ENCODE measurements at regions not wholly inside any gene's neighbourhood (a gene's known extent, or its start where the extent isn't known, plus 50 kb on each side); places are given as distances from the start of the nearest gene placed in this dataset.

GRCh38 chr5:63141591-63141990 lies 563.0 kb downstream of the LRRC70 start:
- Histone ChIP-seq H3K4me2 (ENCODE audit: low read depth, low read length) (no peak overlapping the region), H2BK15ac (ENCODE audit: low read depth, low read length) (no peak overlapping the region), H3K9me3 (ENCODE audit: control insufficient read depth, insufficient read depth, low read length) (no peaks in the 10 kb centered on the region), H2BK20ac (ENCODE audit: low read depth, low read length) (no peak overlapping the region), H3K27ac (ENCODE audit: insufficient read depth, low read length) (no peak overlapping the region), H3K56ac (ENCODE audit: extremely low read depth, insufficient read depth, low read length) (no peak overlapping the region), H4K20me1 (ENCODE audit: insufficient read depth, low read length) (no peaks in the 10 kb centered on the region), H3K4ac (ENCODE audit: low read depth, low read length) (no peak overlapping the region), H3K79me1 (ENCODE audit: low read depth in 1 of 2, low read length in 2 of 2) (no peaks in the 10 kb centered on the region), H3K23ac (ENCODE audit: low read depth, low read length) (no peak overlapping the region), H2BK120ac (ENCODE audit: low read depth, low read length) (no peak overlapping the region), H4K91ac (ENCODE audit: insufficient read depth, low read depth, low read length) (no peak overlapping the region), H3K4me1 (ENCODE audit: control insufficient read depth, insufficient read depth, low read length) (no peaks in the 10 kb centered on the region), H3K9me1 (ENCODE audit: insufficient read depth, low read length) (no peaks in the 10 kb centered on the region), H3K14ac (replicated peaks; ENCODE audit: low read depth, low read length) (no peak overlapping the region), H2AFZ (replicated peaks; ENCODE audit: low read length, poor library complexity) (no peak overlapping the region), H2AK5ac (ENCODE audit: low read depth, low read length) (no peak overlapping the region), H3K36me3 (ENCODE audit: control insufficient read depth, insufficient read depth, low read length) (no peaks in the 10 kb centered on the region), H3K18ac (ENCODE audit: low read depth, low read length) (no peak overlapping the region), H3K27me3 (ENCODE audit: control insufficient read depth, insufficient read depth, low read length) (no peaks in the 10 kb centered on the region), H2BK5ac (ENCODE audit: low read depth, low read length, poor library complexity, severe bottlenecking) (no peak overlapping the region), H4K8ac (ENCODE audit: low read depth in 2 of 2, low read length in 2 of 2) (no peak overlapping the region), H4K5ac (ENCODE audit: low read depth, low read length) (no peak overlapping the region), H2AK9ac (replicated peaks; ENCODE audit: low read depth, low read length, poor library complexity) (no peak overlapping the region), H3K9ac (ENCODE audit: low read depth, low read length) (no peak overlapping the region), H3K4me3 (ENCODE audit: insufficient read depth, low read depth, low read length) (no peak overlapping the region)
- DNase-seq (no peak), ATAC-seq (ENCODE audit: low read depth) (no peak)
- intact Hi-C loops (cut with micrococcal nuclease) (no loop called here), in situ Hi-C loops (cut with MboI; ENCODE audit: low sequenced_read_pairs) (no loop called here), dilution Hi-C loops (cut with HindIII; ENCODE audit: low sequenced_read_pairs, unreplicated experiment) (no loop called here)
- no peak for TF ChIP-seq MAFK (IDR thresholded peaks at IDR 0.05; ENCODE audit: low read depth, low read length)
- TF ChIP-seq RFX5 (IDR thresholded peaks at IDR 0.05; ENCODE audit: low read depth, low read length) = no peak
- no peak for TF ChIP-seq RAD21 (IDR thresholded peaks at IDR 0.05; ENCODE audit: low read length)
- TF ChIP-seq CHD1 (IDR thresholded peaks at IDR 0.05; ENCODE audit: low read depth, low read length) = no peak
- TF ChIP-seq POLR2A (IDR thresholded peaks at IDR 0.05; ENCODE audit: low read depth, low read length) = no peak
- no peak for TF ChIP-seq USF2 (IDR thresholded peaks at IDR 0.05; ENCODE audit: low read depth, low read length)
- BruUV-seq (replicated peaks) = no TSS peak
- POLR2A ChIA-PET (ENCODE audit: unreplicated experiment) = no interaction called here
- CTCF ChIA-PET = no interaction called here

Measured in IMR-90 (cell line).